Stimulated activated CD4-positive, alpha-beta T cell treated with anti-CD3 and anti-CD28 coated beads, Interleukin-12 subunit alpha, Interleukin-12 subunit beta, amount 100 ng/mL, for 48 hours (primary cell): ENCODE measurements at regions not wholly inside any gene's neighbourhood (a gene's known extent, or its start where the extent isn't known, plus 50 kb on each side); places are given as distances from the start of the nearest gene placed in this dataset.
"Not testable (repeated sequence)": the region's sequence is repeated elsewhere in the genome, so short reads cannot be mapped to it uniquely, and the experiment has no call there.

ENCODE experiments used
- DNase-seq, 3 donors: peaks; one replicate each; pipeline ENCODE4 v3.0.0-alpha.2; 2020; ENCODE audit warnings: low read depth in 2 of 3, low spot score in 1 of 3

DNA sequence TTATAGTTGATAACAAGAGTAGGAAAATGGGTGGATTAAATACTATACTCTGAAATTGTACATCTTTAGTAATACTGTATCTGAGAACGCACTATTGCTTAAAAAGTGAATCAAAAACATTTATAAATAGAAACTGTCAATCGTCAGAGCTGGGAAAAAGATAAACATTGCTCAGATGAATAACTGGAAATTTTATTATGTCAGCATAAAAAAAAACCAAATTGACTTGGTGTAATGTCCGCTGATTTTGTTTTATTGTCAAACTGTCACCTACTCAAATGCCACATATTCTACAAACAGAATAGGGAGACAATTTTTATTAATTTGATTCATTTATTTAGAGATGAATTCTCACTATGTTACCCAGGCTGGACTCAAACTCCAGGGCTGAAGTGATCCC lies 109.3 kb upstream of the TMTC1 start:
- no peak for DNase-seq

DNA sequence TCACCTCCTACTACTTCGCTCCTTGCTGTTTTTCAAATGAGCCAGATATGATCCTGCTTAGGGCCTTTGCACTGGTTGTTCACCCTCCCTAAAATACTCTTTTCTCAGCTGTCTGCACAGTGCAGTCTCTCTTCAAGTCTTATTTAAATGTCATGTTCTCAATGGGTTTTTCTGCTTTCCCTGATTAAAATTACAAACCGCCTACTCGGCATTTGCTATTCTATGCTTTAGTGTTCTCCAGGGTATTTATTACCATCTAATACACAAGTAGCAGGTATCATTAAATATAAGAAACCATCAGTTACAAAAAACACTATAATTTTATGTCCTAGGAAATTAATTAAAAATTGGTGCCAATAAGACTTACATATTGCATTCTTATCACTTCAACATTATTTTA lies 108.0 kb upstream of the TMTC1 start:
- DNase-seq, result no peak

DNA sequence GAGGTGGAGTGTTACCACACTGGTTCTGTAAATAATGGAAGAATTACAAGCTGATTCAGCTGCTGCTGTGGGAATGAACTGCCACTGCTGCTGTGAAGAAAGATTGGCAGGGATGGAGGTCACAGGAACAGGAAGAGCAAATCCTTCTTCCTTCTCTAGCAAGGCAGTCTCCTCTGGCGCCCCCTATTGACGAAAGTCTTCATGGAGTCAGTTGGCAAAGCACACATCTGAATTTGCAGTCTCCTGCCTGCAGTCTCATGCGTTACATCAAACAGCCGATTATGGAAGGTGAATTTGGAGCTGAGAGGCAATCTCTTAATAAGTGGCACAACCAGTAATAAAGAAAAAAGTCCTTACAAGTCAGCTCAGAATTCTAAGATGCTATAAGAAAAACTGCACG lies 106.0 kb upstream of the TMTC1 start:
- DNase-seq, result peak in 1 of 3 donors; percentile 2

DNA sequence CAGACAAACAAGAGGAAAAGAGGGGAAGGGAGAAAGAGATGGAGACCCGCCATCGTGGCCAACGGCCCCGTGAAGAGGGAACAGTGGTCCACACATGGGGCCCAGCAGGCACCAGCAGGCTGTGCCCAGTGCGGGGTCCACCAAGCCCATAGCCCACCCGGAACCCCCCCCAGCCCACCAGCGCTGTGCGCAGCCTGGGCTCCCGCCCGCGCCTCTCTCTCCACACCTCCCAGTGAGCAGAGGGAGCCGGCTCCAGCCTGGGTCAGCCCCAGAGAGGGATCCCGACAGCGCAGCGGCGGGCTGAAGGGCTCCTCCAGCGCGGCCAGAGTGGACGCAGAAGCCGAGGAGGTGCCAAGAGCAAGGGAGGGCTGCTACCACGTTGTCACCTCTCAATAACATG lies 105.0 kb upstream of the TMTC1 start:
- no peak for DNase-seq

DNA sequence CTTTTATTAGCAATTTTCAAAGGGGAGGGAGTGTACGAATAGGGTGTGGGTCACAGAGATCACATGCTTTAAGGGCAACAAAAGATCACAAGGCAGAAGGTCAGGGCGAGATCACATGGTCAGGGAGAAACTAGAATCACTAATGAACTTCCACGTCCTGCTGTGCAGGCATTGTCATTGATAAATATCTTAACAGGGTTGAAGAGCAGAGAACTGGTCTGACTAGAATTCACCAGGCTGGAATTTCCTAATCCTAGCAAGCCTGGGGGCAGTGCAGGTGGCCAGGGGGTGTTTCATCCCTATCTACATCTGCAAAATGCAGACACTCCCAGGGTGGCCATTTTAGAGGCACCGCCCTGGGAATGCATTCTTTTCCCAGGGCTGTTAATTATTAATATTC lies 101.2 kb upstream of the TMTC1 start:
- not testable (repeated sequence) for DNase-seq

DNA sequence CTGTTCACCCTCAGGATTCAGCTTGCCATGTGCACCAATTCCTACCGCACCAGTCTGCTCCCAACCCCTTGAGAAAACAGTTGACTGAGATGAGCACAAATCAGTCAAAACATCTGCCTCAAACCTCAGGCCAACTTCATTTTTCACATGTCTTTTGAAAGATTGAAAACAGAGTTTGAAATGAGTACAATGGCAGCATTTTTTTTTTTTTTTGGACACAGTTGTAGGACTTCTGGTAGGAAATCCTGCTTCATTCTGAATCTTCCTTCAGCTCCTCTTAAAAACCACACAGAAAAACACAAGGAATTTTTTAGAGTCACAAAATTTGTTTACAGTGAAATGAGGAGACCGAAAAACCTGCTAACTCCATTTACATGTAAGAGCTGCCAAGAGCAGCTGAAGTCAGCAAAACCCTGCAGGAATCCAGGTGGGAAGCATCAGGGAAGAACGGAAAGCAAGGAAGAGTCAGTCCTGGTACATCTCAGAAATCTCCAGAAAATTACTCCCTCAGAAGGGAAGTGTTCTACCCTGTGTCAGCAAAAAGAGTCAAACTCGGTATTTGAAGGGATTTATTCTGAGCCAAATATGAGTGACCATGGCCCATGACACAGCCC lies 100.3 kb upstream of the TMTC1 start:
- no peak for DNase-seq

DNA sequence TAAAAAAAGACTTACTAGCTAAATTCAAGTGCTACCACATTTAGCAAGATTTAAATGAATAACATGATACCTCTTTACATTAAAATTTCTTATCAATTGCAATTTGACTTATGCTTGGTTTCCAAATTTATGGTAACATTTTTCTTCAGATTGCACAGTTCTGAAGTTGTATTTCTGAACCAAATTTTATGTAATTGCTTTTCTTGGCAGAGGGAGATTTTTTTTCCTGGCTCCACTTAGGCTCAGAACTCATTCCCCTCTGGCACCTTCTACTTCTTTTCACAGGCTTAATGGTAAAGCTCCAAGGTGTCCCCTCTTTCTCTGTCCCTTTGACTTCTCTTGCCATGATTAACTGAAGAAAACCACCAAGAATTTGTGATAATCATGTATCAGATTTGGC lies 99.8 kb upstream of the TMTC1 start:
- DNase-seq, result no peak

DNA sequence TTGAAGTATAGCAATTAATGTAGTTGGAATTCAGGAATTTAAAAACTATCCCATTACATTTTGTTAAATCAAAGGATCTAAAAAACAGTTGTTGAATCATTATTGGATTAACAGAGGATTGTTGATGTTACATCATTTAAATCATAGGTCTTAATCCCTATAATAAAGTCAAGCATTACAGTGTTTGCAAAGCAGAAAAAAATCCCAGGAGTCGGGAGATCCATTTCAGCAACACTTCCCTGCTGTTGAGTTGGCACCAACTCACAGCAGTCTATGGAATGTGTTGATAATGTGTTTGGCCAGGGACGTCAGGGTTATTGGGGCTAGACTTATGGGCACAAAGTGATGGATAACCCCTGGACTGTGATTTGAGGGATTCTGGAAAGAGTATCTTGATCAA lies 99.1 kb upstream of the TMTC1 start:
- DNase-seq, result no peak

DNA sequence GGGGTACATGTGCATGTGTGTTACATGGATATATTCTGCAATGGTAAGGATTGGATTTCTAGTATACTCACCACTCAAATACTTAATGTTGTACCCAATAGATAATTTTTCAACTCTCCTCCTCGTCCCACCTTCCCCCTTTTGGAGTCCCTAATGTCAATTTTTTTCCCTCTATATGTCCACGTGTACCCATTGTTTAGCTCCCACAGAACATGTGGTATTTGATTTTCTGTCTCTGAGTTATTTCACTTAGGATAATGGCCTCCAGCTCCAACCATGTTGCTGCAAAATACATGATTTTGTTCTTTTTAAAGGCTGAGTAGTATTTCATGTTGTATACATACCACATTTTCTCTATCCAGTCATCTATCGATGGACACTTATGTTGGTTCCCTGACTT lies 97.2 kb upstream of the TMTC1 start:
- no peak for DNase-seq

DNA sequence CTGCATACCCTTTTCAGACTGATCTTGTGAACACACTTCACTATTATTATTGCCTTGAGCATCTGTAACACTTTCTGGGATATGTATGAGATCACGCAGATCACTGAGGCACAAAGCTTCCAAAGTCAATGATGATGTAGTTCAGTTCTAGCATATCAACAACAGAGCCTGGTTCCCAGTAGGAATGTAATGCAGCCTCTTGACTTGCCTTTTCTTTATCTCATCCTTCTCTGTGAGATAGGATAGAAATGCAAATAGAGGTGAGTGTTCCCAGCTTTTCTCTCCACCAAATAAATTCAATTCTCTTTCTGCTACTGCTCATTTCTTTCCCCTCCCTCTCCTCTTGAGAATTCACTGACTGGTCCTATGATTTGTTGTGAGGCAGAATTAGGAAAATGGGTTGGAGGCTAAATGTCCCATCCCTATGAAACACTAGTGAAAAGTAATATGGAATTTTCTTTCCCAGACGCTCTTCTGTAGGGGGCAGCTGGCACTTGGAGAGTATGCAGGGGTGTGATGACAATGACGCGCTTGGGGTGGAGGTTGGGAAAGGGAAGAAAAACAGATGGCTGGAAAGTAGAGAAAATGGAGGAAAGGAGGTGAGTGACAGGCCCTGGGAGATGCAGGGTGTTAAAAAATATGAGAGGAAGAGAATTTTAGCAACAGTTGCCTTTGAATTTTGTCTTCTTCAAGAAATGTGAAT lies 96.0 kb upstream of the TMTC1 start:
- no peak for DNase-seq

DNA sequence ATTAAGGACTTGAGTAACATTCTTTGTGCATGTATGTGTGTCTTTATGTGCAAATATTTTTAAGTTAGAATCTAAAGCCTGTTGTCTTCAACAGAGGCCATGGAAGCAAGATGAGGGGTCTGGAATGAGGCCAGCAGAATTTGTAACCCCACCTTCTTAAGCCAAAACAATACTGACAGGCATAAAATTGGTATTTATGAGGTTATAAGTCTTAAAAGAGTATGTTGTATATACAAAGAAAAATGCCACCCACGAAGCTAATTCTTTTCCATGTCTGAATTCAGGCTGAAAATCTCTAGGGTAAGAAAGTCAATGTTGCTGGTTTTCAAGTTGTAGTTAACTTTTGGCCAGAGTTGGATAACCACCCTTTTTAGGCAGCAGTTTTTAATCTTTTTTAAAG lies 86.2 kb upstream of the TMTC1 start:
- DNase-seq, result no peak

DNA sequence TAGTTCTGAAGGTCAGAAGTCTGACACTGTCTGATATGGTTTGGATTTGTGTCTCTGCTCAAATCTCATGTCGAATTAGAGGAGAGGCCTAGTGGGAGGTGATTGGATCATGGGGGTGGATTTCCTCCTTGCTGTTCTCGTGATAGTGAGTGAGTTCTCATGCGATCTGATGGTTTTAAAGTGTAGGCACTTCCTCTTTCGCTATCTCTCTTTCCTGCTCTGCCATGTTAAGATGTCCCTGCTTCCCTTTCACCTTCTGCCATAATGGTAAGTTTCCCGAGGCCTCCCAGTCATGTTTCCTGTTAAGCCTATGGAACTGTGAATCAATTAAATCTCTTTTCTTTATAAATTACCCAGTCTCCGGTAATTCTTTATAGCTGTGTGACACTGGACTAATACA lies 84.1 kb upstream of the TMTC1 start:
- no peak for DNase-seq

DNA sequence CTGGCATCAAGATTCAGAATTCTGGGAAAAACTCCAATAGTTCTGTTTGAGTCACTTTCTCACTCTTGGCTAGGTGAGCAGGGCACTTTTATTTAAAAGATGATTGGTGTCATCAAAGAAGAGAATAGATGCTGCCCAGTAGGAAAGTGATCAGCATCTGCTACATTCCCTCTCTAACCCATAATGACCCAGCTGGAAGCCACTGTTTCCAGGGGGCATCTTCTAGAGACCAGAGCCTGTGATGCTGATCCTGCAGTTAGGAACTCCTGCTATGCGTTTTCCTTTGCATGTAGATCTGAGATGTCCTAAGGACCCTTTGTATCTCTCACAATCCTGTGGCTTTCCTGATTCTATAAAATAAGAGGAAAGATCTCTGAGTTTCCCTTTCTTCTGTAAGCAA lies 79.9 kb upstream of the TMTC1 start:
- no peak for DNase-seq

DNA sequence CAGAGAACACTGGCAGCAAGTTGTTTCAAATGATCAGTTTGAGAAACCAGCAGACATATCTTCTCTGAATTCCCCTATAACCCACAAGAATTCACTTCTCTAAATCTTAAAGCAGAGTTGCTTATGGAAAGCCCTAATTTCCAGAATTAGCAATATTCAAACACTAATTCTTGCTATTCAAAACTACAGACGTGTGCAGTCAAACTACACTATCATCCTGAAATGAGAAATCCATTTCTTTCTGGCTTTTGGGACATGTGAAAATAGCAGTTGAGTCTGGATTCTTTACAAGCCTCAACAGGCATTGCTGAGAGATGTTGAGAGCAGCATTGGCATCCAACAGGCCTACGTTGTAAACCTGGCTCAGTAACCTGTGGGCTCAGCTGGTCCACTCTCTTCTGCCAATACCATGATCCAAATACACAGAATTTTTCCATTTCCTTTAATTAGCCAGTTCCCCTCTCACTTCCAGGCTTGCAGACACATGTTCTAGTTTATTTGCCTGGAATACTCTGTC lies 74.6 kb upstream of the TMTC1 start:
- DNase-seq, result no peak

DNA sequence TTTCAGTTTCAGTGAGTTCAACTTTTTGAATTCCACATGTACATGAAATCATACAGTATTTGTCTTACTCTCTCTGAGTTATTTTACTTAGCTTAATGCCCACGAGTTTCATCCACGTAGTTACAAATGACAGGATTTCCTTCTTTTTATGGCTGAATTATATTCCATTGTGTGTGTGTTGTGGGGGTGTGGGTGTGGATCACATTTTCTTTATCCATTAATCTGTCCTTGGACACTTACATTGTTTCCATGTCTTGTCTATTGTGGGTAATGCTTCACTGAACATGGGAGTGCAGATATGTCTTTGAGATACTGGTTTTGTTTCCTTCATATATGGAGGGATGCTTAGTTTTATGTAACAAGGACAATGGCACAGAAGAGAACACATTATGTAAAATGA lies 63.5 kb upstream of the TMTC1 start:
- DNase-seq, result no peak

DNA sequence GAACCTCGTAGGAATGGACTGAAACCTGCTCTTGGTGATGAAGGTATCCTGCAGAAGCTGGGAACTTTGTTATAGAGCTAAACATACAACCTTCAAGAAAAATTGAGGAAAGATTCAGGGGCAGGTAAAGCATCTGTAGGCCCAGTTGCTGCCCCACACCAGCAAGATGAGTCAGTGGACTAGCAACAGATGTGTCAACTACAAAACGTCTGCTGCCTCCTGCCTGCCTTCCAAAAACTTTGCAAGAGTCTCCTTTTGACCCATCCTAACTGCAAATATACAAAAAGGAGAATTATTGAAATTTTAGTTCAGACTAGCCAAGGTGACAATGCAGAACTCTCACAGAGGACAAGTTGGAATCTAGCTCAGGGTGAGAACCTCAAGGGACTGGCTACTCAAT lies 60.9 kb upstream of the TMTC1 start:
- DNase-seq, result no peak

DNA sequence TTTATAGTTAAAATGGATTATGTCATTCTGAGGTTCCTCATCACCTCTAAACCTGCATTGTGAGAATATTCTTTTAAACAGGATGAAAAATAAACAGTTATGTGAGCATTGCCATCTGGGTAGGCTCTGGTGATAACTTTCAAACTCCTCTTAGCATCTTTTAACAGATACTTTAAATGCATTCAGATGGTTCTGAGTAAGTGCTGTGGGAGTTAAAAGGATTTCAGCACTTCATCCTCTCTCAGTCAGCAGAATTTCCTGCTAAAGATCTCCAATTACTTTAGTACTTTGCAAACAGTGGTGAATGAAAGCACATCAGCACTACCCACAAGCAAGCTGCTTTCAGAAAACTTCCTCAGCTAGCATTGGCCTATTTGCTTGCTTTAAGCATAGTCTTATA lies 59.3 kb upstream of the TMTC1 start:
- no peak for DNase-seq

DNA sequence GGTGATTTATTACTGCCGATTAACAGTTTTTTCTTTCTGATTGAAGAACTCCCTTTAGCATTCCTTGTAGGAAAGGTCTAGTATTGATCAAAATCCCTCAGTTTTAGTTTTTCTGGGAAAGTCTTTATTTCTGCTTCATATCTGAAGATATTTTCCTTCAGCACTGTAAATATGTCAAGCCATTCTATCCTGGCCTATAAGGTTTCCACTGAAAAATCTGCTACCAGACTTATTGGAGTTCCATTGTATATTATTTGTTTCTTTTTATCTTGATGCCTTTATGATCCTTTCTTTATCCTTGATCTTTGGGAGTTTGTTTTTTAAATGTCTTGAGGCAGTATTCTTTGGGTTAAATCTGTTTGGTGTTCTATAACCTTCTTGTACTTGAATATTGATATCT lies 55.0 kb upstream of the TMTC1 start:
- DNase-seq, result no peak
